OCI-LY1 (cell line): ENCODE measurements at regions not wholly inside any gene's neighbourhood (a gene's known extent, or its start where the extent isn't known, plus 50 kb on each side); places are given as distances from the start of the nearest gene placed in this dataset.

Source experiments
- H2AFZ ChIP-seq: fragments of 200-600 bp; sonication (generic), shearing (Covaris generic); 2 replicates; pipeline ENCODE4 v1.6.0; 2014; ENCODE audit warnings: antibody characterized with exemption, mild to moderate bottlenecking, low read length
- H3F3A ChIP-seq: fragments of 200-600 bp; sonication (generic), shearing (Covaris generic); 2 replicates; pipeline ENCODE4 v1.6.0; 2014; ENCODE audit warnings: mild to moderate bottlenecking, antibody characterized with exemption, low read length, moderate library complexity; ENCODE audit not compliant: insufficient read depth
- H3K27ac ChIP-seq: fragments of 200-600 bp; sonication (generic); 2 replicates; pipeline ENCODE4 v1.5.1; 2014; ENCODE audit warnings: low read length, mixed run types, mild to moderate bottlenecking, low read depth; ENCODE audit not compliant: poor library complexity, severe bottlenecking
- H3K27me3 ChIP-seq: fragments of 200-600 bp; sonication (generic); 2 replicates; pipeline ENCODE4 v1.6.0; 2014; ENCODE audit warnings: antibody characterized with exemption, mild to moderate bottlenecking, low read length, moderate library complexity; ENCODE audit not compliant: insufficient read depth
- H3K36me3 ChIP-seq: fragments of 200-600 bp; sonication (generic); 2 replicates; pipeline ENCODE4 v1.6.1; 2014; ENCODE audit warnings: mild to moderate bottlenecking, antibody characterized with exemption, low read length, moderate library complexity, mixed read lengths; ENCODE audit not compliant: insufficient read depth
- H3K4me1 ChIP-seq: fragments of 200-600 bp; sonication (generic); 2 replicates; pipeline ENCODE4 v1.5.1; 2014; ENCODE audit warnings: mild to moderate bottlenecking, low read length, moderate library complexity; ENCODE audit not compliant: insufficient read depth, severe bottlenecking
- H3K4me2 ChIP-seq: fragments of 200-600 bp; sonication (generic), shearing (Covaris generic); 2 replicates; pipeline ENCODE4 v1.6.1; 2014; ENCODE audit warnings: low read length
- H3K4me3 ChIP-seq: fragments of 200-600 bp; sonication (generic); 2 replicates; pipeline ENCODE4 v1.5.1; 2014; ENCODE audit warnings: low read length, low read depth, mild to moderate bottlenecking, mixed read lengths; ENCODE audit not compliant: poor library complexity, severe bottlenecking
- H3K79me2 ChIP-seq: fragments of 200-600 bp; shearing (Covaris generic); 2 replicates; pipeline ENCODE4 v1.6.1; 2016; ENCODE audit warnings: mixed run types, low read length, mixed read lengths; ENCODE audit not compliant: insufficient read depth
- H3K9ac ChIP-seq: fragments of 200-600 bp; sonication (generic), shearing (Covaris generic); 2 replicates; pipeline ENCODE4 v1.6.1; 2014; ENCODE audit warnings: mild to moderate bottlenecking, low read length, mixed read lengths
- H3K9me2 ChIP-seq: fragments of 200-600 bp; sonication (generic), shearing (Covaris generic); 2 replicates; pipeline ENCODE4 v1.6.1; 2014; ENCODE audit warnings: low read depth, mild to moderate bottlenecking, low read length, mixed read lengths
- H3K9me3 ChIP-seq: fragments of 200-600 bp; shearing (Covaris generic); 2 replicates; pipeline ENCODE4 v1.6.1; 2014; ENCODE audit warnings: low read length, mixed read lengths
- H4K20me1 ChIP-seq: fragments of 200-600 bp; sonication (generic), shearing (Covaris generic); 2 replicates; pipeline ENCODE4 v1.6.0; 2016; ENCODE audit warnings: mild to moderate bottlenecking, low read length; ENCODE audit not compliant: insufficient read depth
- CTCF ChIP-seq: fragments of 200-600 bp; sonication (generic), shearing (Covaris generic); IDR thresholded peaks from 2 replicates; pipeline ENCODE4 v1.5.1; 2017; ENCODE audit warnings: mild to moderate bottlenecking, antibody characterized with exemption, low read length, moderate library complexity, mixed read lengths
- EZH2 ChIP-seq: fragments of 200-600 bp; sonication (generic), shearing (Covaris generic); IDR thresholded peaks from 2 replicates; pipeline ENCODE4 v1.8.0; 2017; ENCODE audit warnings: borderline replicate concordance, mixed run types, mild to moderate bottlenecking, antibody characterized with exemption, low read length, moderate library complexity, mixed read lengths

- Histone ChIP-seq H3K79me2 (no peaks in the 10 kb centered on the region), H3K36me3 (no peaks in the 10 kb centered on the region), H3K9me3 (no peaks in the 10 kb centered on the region), H3K4me2 (no peak overlapping the region), H4K20me1 (no peaks in the 10 kb centered on the region), H2AFZ (no peak overlapping the region), H3K9me2 (no peaks in the 10 kb centered on the region), H3K4me1 (no peaks in the 10 kb centered on the region), H3K27me3 (no peaks in the 10 kb centered on the region), H3F3A (no peaks in the 10 kb centered on the region), H3K9ac (no peak overlapping the region), H3K27ac (no peak overlapping the region), H3K4me3 (no peak overlapping the region)
- TF ChIP-seq CTCF (no peak), EZH2 (no peak)
These were observed 125.2 kb upstream of the SPON1 start for GRCh38 chr11:13837286-13837685.

DNA sequence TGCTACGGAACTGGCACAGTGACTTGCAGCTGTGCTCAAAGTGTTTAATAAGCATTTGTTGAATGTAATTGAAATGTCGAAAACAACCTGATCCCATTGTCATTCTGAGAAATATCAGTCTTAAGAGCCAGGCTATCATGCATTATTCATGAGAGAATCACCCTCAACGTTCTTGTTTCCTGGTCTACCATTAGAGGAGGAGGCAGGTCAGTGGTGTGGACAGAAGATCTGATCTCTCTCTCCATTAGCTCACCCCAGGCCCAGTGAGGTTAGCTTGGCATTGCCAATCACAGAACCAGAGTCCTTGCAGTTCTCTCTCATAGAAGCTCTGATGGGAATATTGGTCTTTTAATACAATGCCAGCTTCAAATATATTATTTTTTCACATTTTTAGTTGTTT, 121.1 kb upstream of the SPON1 start:
- Histone ChIP-seq H3K9me3 (no peaks in the 10 kb centered on the region), H3F3A (no peaks in the 10 kb centered on the region), H3K4me1 (no peaks in the 10 kb centered on the region), H3K9ac (no peak overlapping the region), H3K79me2 (no peaks in the 10 kb centered on the region), H2AFZ (no peak overlapping the region), H3K27ac (no peak overlapping the region), H3K4me3 (no peak overlapping the region), H3K36me3 (no peaks in the 10 kb centered on the region), H4K20me1 (no peaks in the 10 kb centered on the region), H3K9me2 (no peaks in the 10 kb centered on the region), H3K27me3 (no peaks in the 10 kb centered on the region), H3K4me2 (no peak overlapping the region)
- TF ChIP-seq EZH2 (no peak), CTCF (no peak)

- TF ChIP-seq EZH2 (no peak), CTCF (no peak)
- no peaks in the 10 kb centered on the region for H3K36me3 ChIP-seq
- no peaks in the 10 kb centered on the region for H3K27me3 ChIP-seq
- no peaks in the 10 kb centered on the region for H3K9me3 ChIP-seq
- H4K20me1 ChIP-seq: no peaks in the 10 kb centered on the region
- H3K27ac ChIP-seq: no peak overlapping the region
- H3K4me3 ChIP-seq: no peak overlapping the region
- H2AFZ ChIP-seq: no peak overlapping the region
- H3K9me2 ChIP-seq: no peaks in the 10 kb centered on the region
- H3K79me2 ChIP-seq: no peaks in the 10 kb centered on the region
- no peaks in the 10 kb centered on the region for H3F3A ChIP-seq
- H3K4me2 ChIP-seq: no peak overlapping the region
- no peaks in the 10 kb centered on the region for H3K4me1 ChIP-seq
- H3K9ac ChIP-seq: no peak overlapping the region
These were observed 114.5 kb upstream of the SPON1 start for GRCh38 chr11:13848031-13848430.
